22Rv1 (cell line): ENCODE measurements at regions not wholly inside any gene's neighbourhood (a gene's known extent, or its start where the extent isn't known, plus 50 kb on each side); places are given as distances from the start of the nearest gene placed in this dataset.

ENCODE experiments used
- ZFX ChIP-seq: fragments of 450-650 bp; IDR thresholded peaks from 2 replicates; pipeline ENCODE4 v1.6.1; 2017; ENCODE audit warnings: antibody characterized with exemption, borderline replicate concordance
- TF ChIP-seq, protein P1 (sequence below): fragments of 450-650 bp; IDR thresholded peaks from 2 replicates; pipeline ENCODE4 v1.5.1; 2017; ENCODE audit warnings: mild to moderate bottlenecking

- TF ChIP-seq, protein P1, sequence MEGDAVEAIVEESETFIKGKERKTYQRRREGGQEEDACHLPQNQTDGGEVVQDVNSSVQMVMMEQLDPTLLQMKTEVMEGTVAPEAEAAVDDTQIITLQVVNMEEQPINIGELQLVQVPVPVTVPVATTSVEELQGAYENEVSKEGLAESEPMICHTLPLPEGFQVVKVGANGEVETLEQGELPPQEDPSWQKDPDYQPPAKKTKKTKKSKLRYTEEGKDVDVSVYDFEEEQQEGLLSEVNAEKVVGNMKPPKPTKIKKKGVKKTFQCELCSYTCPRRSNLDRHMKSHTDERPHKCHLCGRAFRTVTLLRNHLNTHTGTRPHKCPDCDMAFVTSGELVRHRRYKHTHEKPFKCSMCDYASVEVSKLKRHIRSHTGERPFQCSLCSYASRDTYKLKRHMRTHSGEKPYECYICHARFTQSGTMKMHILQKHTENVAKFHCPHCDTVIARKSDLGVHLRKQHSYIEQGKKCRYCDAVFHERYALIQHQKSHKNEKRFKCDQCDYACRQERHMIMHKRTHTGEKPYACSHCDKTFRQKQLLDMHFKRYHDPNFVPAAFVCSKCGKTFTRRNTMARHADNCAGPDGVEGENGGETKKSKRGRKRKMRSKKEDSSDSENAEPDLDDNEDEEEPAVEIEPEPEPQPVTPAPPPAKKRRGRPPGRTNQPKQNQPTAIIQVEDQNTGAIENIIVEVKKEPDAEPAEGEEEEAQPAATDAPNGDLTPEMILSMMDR: no peak
- TF ChIP-seq ZFX: no peak
Measured at GRCh38 chr7:114822844-114823243, 99.0 kb upstream of the MDFIC start.
